HepG2 (cell line): ENCODE measurements at regions not wholly inside any gene's neighbourhood (a gene's known extent, or its start where the extent isn't known, plus 50 kb on each side); places are given as distances from the start of the nearest gene placed in this dataset.

ENCODE experiments used
- ATAC-seq: fragments of 200-7000 bp; cut with Tn5 transposase; 3 replicates; pipeline ENCODE4 v1.9.1; 2020; ENCODE audit warnings: mild to moderate bottlenecking, moderate library complexity
- BruUV-seq: library from RNA; stranded (reverse); fragments of 400-500 nt; replicated peaks from 2 replicates; lab custom pipeline; 2021; lab: Mats Ljungman, UMichigan
- CTCF ChIA-PET: fragments of 300-600 bp; formaldehyde crosslinking; extraction: SDS; loops from one replicate; lab custom pipeline; 2021; ENCODE audit warnings: low total read pairs, inconsistent platforms, low intra/inter-chr PET ratio; lab: Yijun Ruan, JAX
- POLR2A ChIA-PET: fragments of 350-600 bp; sonication (Branson Sonifier 250); formaldehyde crosslinking; loops from one replicate; lab custom pipeline; 2020; ENCODE audit warnings: antibody characterized with exemption, inconsistent platforms; lab: Yijun Ruan, JAX
- DNase-seq: peaks from one replicate; pipeline ENCODE4 v3.0.0-alpha.2; 2015; ENCODE audit warnings: low spot score
- FAIRE-seq: peaks from 3 replicates; lab custom pipeline; 2011; peaks lifted over from hg19 to GRCh38; lab: Jason Lieb, UNC
- H2AFZ ChIP-seq: one replicate; pipeline ENCODE4 v1.6.1; 2011; ENCODE audit warnings: low read length, inconsistent platforms
- H3K27ac ChIP-seq: fragments of 300-600 bp; 3 replicates; pipeline ENCODE4 v1.8.0; 2011; ENCODE audit warnings: mixed run types, mild to moderate bottlenecking, mixed read lengths, low read length, inconsistent platforms; ENCODE audit not compliant: insufficient read depth; ENCODE audit errors: extremely low read length
- H3K27me3 ChIP-seq, 2 experiments: fragments of 200-600 bp in 1 of 2; 2 replicates in 1 of 2; 3 replicates in 1 of 2; pipeline versions ENCODE4 v1.6.0 to v1.8.0; 2011; ENCODE audit warnings: low read length in 2 of 2, mild to moderate bottlenecking in 2 of 2, moderate library complexity in 2 of 2, inconsistent platforms in 1 of 2; ENCODE audit not compliant: insufficient read depth in 2 of 2, control insufficient read depth in 1 of 2
- H3K36me3 ChIP-seq, 2 experiments: fragments of 200-600 bp in 1 of 2; replicated peaks in 1 of 2; 2 replicates in 1 of 2; 3 replicates in 1 of 2; pipeline versions ENCODE4 v1.5.1 to v1.8.0; 2011; ENCODE audit warnings: low read length in 2 of 2, inconsistent platforms in 1 of 2; ENCODE audit not compliant: insufficient read depth in 2 of 2, control insufficient read depth in 1 of 2
- H3K4me1 ChIP-seq: 2 replicates; pipeline ENCODE4 v1.5.1; 2012; ENCODE audit warnings: low read length, inconsistent platforms; ENCODE audit not compliant: insufficient read depth
- H3K4me2 ChIP-seq: 2 replicates; pipeline ENCODE4 v1.6.0; 2011; ENCODE audit warnings: low read depth, low read length, inconsistent platforms
- H3K4me3 ChIP-seq, 3 experiments: fragments of 200-600 bp in 1 of 3; sonication (generic), shearing (Covaris generic) in 1 of 3; replicated peaks in 1 of 3; 2 replicates each; pipeline ENCODE4 v1.5.1; 2011 to 2016; ENCODE audit warnings: low read length in 3 of 3, inconsistent platforms in 2 of 3, low read depth in 2 of 3, mild to moderate bottlenecking in 2 of 3, control low read depth in 1 of 3, mixed read lengths in 1 of 3; ENCODE audit not compliant: insufficient read depth in 1 of 3
- H3K79me2 ChIP-seq: one replicate; pipeline ENCODE4 v1.6.1; 2011; ENCODE audit warnings: low read length, inconsistent platforms; ENCODE audit not compliant: insufficient read depth
- H3K9ac ChIP-seq: 2 replicates; pipeline ENCODE4 v1.6.0; 2011; ENCODE audit warnings: mild to moderate bottlenecking, low read depth, low read length, inconsistent platforms; ENCODE audit not compliant: insufficient read depth
- H3K9me3 ChIP-seq: 2 replicates; pipeline ENCODE4 v1.5.1; 2012; ENCODE audit warnings: mild to moderate bottlenecking, low read length
- H4K20me1 ChIP-seq: 2 replicates; pipeline ENCODE4 v1.6.0; 2011; ENCODE audit warnings: inconsistent platforms, mild to moderate bottlenecking, low read length, moderate library complexity; ENCODE audit not compliant: insufficient read depth
- KDM1A ChIP-seq: IDR thresholded peaks from 2 replicates; pipeline ENCODE4 v1.6.1; 2016; ENCODE audit warnings: missing compliant biosample characterization
- PITX1 ChIP-seq: sonication (generic); formaldehyde crosslinking; IDR thresholded peaks from 2 replicates; pipeline ENCODE4 v1.5.1; 2020; ENCODE audit warnings: mild to moderate bottlenecking, missing genetic modification reagents
- POLR2G ChIP-seq: fragments of 200-400 bp; formaldehyde crosslinking; IDR thresholded peaks from 2 replicates; pipeline ENCODE4 v1.6.1; 2018; ENCODE audit warnings: mild to moderate bottlenecking, low read depth, low read length, moderate library complexity
- ZNF205 ChIP-seq: IDR thresholded peaks from 2 replicates; pipeline ENCODE4 v1.6.1; 2018; ENCODE audit warnings: missing biosample characterization, missing genetic modification reagents
- ZNF407 ChIP-seq: sonication (generic); formaldehyde crosslinking; IDR thresholded peaks from one replicate; pipeline ENCODE4 v1.5.1; 2020; ENCODE audit warnings: mild to moderate bottlenecking, missing genetic modification reagents; ENCODE audit errors: not compliant biosample characterization
- WGBS: methylation state at CpG from one replicate; pipeline ENCODE4 v1.1.6; 2017; ENCODE audit warnings: low lambda C conversion rate; 5-methylcytosine and 5-hydroxymethylcytosine counted together
- in situ Hi-C: cut with HindIII; loops from 2 replicates; pipeline ENCODE4 v1.10.0; 2017; ENCODE audit warnings: low pct_unique_long_range_greater_than_20kb; ENCODE audit not compliant: extremely low pct_ligation_motif_present
- intact Hi-C: fragments of 100-400 bp; cut with micrococcal nuclease; formaldehyde crosslinking; loops from one replicate; pipeline ENCODE4 v1.10.0; 2022; ENCODE audit not compliant: unreplicated experiment

- TF ChIP-seq ZNF407 (CRISPR knock-in tag) (no peak), PITX1 (no peak), ZNF205 (CRISPR knock-in tag) (no peak)
Observed at GRCh38 chr10:44466236-44466635, 81.3 kb upstream of the CXCL12 start (continued).

DNA sequence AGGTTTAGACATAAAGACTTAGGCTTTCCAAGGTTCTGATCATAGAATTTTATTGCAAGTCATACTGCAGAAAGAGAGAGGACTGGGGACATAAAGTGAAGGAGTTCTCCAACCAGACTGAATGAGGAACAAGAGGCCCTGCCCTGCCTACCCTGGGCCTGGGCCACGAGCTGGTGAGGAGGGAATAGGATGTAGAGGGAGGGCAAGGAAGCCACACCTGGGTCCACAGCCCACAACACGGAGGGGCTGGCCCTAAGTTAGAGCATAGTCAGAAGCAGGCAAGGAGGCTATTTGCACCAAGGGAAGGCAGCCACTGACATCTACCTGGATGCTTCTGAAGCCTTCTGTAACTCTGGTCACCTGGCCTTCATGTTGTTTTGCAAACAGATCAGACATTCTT, 82.2 kb upstream of the CXCL12 start:
- Histone ChIP-seq H3K4me1 (no peaks in the 10 kb centered on the region), H3K4me2 (no peak overlapping the region), H3K27me3 (no peaks in the 10 kb centered on the region; a peak in 1 of 5 replicates), H3K9ac (no peak overlapping the region), H3K27ac (no peak overlapping the region), H4K20me1 (no peaks in the 10 kb centered on the region), H3K79me2 (no peaks in the 10 kb centered on the region), H3K36me3 (no peaks in the 10 kb centered on the region), H3K4me3 (no peak overlapping the region), H2AFZ (no peak overlapping the region), H3K9me3 (no peaks in the 10 kb centered on the region)
- DNase-seq (no peak), ATAC-seq (no peak), FAIRE-seq (no peak)
- POLR2A ChIA-PET = no interaction called here
- no peak for TF ChIP-seq KDM1A (CRISPR knock-in tag)
- TF ChIP-seq POLR2G = no peak
- no TSS peak for BruUV-seq
- CTCF ChIA-PET = no interaction called here
- 0% methylated on average over 2 of the region's 2 CpGs for WGBS
- intact Hi-C loops = no loop called here
- in situ Hi-C loops = no loop called here
